DOHH2 (cell line): ENCODE measurements at regions not wholly inside any gene's neighbourhood (a gene's known extent, or its start where the extent isn't known, plus 50 kb on each side); places are given as distances from the start of the nearest gene placed in this dataset.

Experiments used
- EZH2phosphoT487 ChIP-seq: fragments of 200-600 bp; sonication (generic); IDR thresholded peaks from 2 replicates; pipeline ENCODE4 v1.6.1; 2017; ENCODE audit warnings: borderline replicate concordance, mild to moderate bottlenecking, antibody characterized with exemption, low read length, moderate library complexity, mixed read lengths
- TF ChIP-seq, protein P1 (sequence below): fragments of 200-600 bp; sonication (generic); IDR thresholded peaks from one replicate; pipeline ENCODE4 v1.5.1; 2014; ENCODE audit warnings: antibody characterized with exemption, mild to moderate bottlenecking, low read depth, low read length; ENCODE audit not compliant: poor library complexity, severe bottlenecking

DNA sequence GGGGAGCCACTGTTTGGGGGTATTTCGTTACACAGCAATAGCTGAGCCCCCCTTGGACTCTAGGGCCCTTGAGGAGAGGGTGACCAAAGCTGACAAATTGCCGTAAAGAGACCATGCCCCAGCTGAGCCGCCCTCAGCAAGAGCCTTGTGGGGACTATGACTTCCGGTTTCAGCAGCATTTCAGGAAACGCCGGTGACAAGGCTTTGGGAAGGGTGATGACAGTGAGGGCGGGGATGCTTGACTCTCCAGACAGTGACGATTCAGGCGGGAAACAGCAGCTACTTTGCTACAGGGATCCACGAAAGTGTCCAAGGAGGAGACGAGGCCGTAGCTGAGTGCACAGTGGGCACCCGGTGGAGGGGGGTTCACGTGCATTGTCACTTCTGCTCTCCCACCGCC, 360.8 kb downstream of the C16orf95 start:
- TF ChIP-seq, protein P1, sequence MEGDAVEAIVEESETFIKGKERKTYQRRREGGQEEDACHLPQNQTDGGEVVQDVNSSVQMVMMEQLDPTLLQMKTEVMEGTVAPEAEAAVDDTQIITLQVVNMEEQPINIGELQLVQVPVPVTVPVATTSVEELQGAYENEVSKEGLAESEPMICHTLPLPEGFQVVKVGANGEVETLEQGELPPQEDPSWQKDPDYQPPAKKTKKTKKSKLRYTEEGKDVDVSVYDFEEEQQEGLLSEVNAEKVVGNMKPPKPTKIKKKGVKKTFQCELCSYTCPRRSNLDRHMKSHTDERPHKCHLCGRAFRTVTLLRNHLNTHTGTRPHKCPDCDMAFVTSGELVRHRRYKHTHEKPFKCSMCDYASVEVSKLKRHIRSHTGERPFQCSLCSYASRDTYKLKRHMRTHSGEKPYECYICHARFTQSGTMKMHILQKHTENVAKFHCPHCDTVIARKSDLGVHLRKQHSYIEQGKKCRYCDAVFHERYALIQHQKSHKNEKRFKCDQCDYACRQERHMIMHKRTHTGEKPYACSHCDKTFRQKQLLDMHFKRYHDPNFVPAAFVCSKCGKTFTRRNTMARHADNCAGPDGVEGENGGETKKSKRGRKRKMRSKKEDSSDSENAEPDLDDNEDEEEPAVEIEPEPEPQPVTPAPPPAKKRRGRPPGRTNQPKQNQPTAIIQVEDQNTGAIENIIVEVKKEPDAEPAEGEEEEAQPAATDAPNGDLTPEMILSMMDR, result no peak
- no peak for TF ChIP-seq EZH2phosphoT487
